NB4 (cell line): ENCODE measurements at regions not wholly inside any gene's neighbourhood (a gene's known extent, or its start where the extent isn't known, plus 50 kb on each side); places are given as distances from the start of the nearest gene placed in this dataset.

Source experiments
- CTCF ChIP-seq: IDR thresholded peaks from one replicate; pipeline ENCODE4 v1.5.1; 2012; ENCODE audit warnings: low read depth, low read length
- MAX ChIP-seq: IDR thresholded peaks from 2 replicates; pipeline ENCODE4 v1.6.1; 2011; ENCODE audit warnings: low read depth, low read length
- POLR2A ChIP-seq: IDR thresholded peaks from 2 replicates; pipeline ENCODE4 v1.6.1; 2011; ENCODE audit warnings: mild to moderate bottlenecking; ENCODE audit not compliant: insufficient read length; ENCODE audit errors: extremely low read depth

- no peak for TF ChIP-seq MAX
- TF ChIP-seq CTCF: no peak
- no peak for TF ChIP-seq POLR2A
Measured at GRCh38 chr12:107241411-107241810, 148.1 kb upstream of the CRY1 start.
